SK-N-SH treated with all-trans-retinoic acid at 6 μM for 48 hours (cell line): ENCODE measurements at regions not wholly inside any gene's neighbourhood (a gene's known extent, or its start where the extent isn't known, plus 50 kb on each side); places are given as distances from the start of the nearest gene placed in this dataset.
A peak's percentile ranks its signal among the peaks of the same experiment; 100 is the strongest.

Experiments
- ATAC-seq: fragments of 200-7000 bp; cut with Tn5 transposase; 3 replicates; pipeline ENCODE4 v1.9.1; 2020; ENCODE audit warnings: mild to moderate bottlenecking, moderate library complexity
- BACH2 ChIP-seq: fragments of 250-450 bp; sonication (Bioruptor Pico); IDR thresholded peaks from 2 replicates; pipeline ENCODE4 v1.9.0; 2021; ENCODE audit warnings: mild to moderate bottlenecking, borderline replicate concordance
- CREB5 ChIP-seq: fragments of 250-450 bp; sonication (Bioruptor Pico); IDR thresholded peaks from 2 replicates; pipeline ENCODE4 v1.5.1; 2020; ENCODE audit warnings: low read depth, mild to moderate bottlenecking, moderate library complexity
- CSDC2 ChIP-seq: fragments of 250-450 bp; sonication (Bioruptor Pico); IDR thresholded peaks from 2 replicates; pipeline ENCODE4 v1.5.0; 2020; ENCODE audit warnings: mild to moderate bottlenecking, moderate library complexity
- ESRRG ChIP-seq: fragments of 250-450 bp; sonication (Bioruptor Pico); IDR thresholded peaks from 2 replicates; pipeline ENCODE4 v1.6.1; 2021; ENCODE audit warnings: mild to moderate bottlenecking
- GLIS3 ChIP-seq: fragments of 250-450 bp; sonication (Bioruptor Pico); IDR thresholded peaks from 2 replicates; pipeline ENCODE4 v1.5.0; 2020; ENCODE audit warnings: mild to moderate bottlenecking, moderate library complexity
- ISL1 ChIP-seq: fragments of 250-450 bp; sonication (Bioruptor Pico); IDR thresholded peaks from 2 replicates; pipeline ENCODE4 v2.1.2; 2022; ENCODE audit warnings: mild to moderate bottlenecking, moderate library complexity
- OSR1 ChIP-seq: fragments of 250-450 bp; sonication (Bioruptor Pico); IDR thresholded peaks from 2 replicates; pipeline ENCODE4 v1.8.0; 2022; ENCODE audit warnings: moderate library complexity, mild to moderate bottlenecking, inconsistent platforms
- RARB ChIP-seq: fragments of 250-450 bp; sonication (Bioruptor Pico); IDR thresholded peaks from 2 replicates; pipeline ENCODE4 v1.8.0; 2021; ENCODE audit warnings: mild to moderate bottlenecking, moderate library complexity
- SNAI2 ChIP-seq: fragments of 250-450 bp; sonication (Bioruptor Pico); IDR thresholded peaks from 2 replicates; pipeline ENCODE4 v1.5.0; 2020; ENCODE audit warnings: mild to moderate bottlenecking, moderate library complexity
- TCF4 ChIP-seq: fragments of 250-450 bp; sonication (Bioruptor Pico); IDR thresholded peaks from 2 replicates; pipeline ENCODE4 v1.8.0; 2021; ENCODE audit warnings: mild to moderate bottlenecking, moderate library complexity, borderline replicate concordance
- TOX ChIP-seq: fragments of 250-450 bp; sonication (Bioruptor Pico); IDR thresholded peaks from 2 replicates; pipeline ENCODE4 v1.8.0; 2021; ENCODE audit warnings: mild to moderate bottlenecking, moderate library complexity, borderline replicate concordance
- TSHZ2 ChIP-seq: fragments of 250-450 bp; sonication (Bioruptor Pico); IDR thresholded peaks from 2 replicates; pipeline ENCODE4 v1.5.0; 2020; ENCODE audit warnings: mild to moderate bottlenecking, moderate library complexity
- ZFP3 ChIP-seq: fragments of 250-450 bp; sonication (Bioruptor Pico); IDR thresholded peaks from 2 replicates; pipeline ENCODE4 v1.5.0; 2020; ENCODE audit warnings: mild to moderate bottlenecking, moderate library complexity
- ZFP30 ChIP-seq: fragments of 450-650 bp; formaldehyde crosslinking; IDR thresholded peaks from 2 replicates; pipeline ENCODE4 v1.5.0; 2022; ENCODE audit warnings: mild to moderate bottlenecking, moderate library complexity
- ZNF565 ChIP-seq: fragments of 450-650 bp; formaldehyde crosslinking; conservative IDR thresholded peaks from 2 replicates; pipeline ENCODE4 v1.5.0; 2020; ENCODE audit warnings: low read depth, mild to moderate bottlenecking, moderate library complexity
- ZNF70 ChIP-seq: fragments of 450-650 bp; formaldehyde crosslinking; IDR thresholded peaks from 2 replicates; pipeline ENCODE4 v1.5.0; 2020; ENCODE audit warnings: mild to moderate bottlenecking, moderate library complexity
- ZNF8 ChIP-seq: fragments of 450-650 bp; formaldehyde crosslinking; IDR thresholded peaks from 2 replicates; pipeline ENCODE4 v1.5.0; 2020; ENCODE audit warnings: mild to moderate bottlenecking, moderate library complexity
- TF ChIP-seq, protein P1 (sequence below): fragments of 250-450 bp; sonication (Bioruptor Pico); IDR thresholded peaks from 2 replicates; pipeline ENCODE4 v1.8.0; 2021; ENCODE audit warnings: low read depth, mild to moderate bottlenecking, moderate library complexity, borderline replicate concordance
- TF ChIP-seq, protein P2 (sequence below): fragments of 250-450 bp; sonication (Bioruptor Pico); IDR thresholded peaks from 2 replicates; pipeline ENCODE4 v1.8.0; 2020; ENCODE audit warnings: mild to moderate bottlenecking, moderate library complexity, borderline replicate concordance

DNA sequence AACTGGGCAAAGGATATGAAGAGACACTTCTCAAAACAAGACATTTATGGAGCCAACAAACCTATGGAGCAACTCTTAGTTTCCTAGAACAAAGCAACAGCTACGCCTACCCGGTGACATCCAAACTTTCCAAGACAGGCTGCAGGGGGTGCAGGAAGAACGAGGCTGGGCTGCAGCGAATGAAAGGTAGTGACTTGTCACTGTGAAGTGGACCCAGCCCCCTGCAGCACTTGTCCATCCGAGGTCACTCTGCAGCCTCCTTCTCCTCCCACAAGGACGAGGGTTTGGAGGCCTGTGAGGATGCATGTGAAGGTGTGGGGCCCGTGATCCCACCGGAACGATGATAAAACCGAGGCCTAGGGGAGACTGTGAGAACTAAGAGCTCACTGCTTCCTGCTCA lies 192.6 kb upstream of the RPL38 start:
- no peak for TF ChIP-seq ZNF565 (CRISPR knock-in tag)
- no peak for TF ChIP-seq OSR1 (CRISPR knock-in tag)
- TF ChIP-seq CREB5 (CRISPR knock-in tag) = no peak
- TF ChIP-seq SNAI2 (CRISPR knock-in tag) = no peak
- TF ChIP-seq TOX (CRISPR knock-in tag) = no peak
- TF ChIP-seq RARB (CRISPR knock-in tag) = no peak
- TF ChIP-seq ZFP3 = no peak
- ATAC-seq = no peak

- TF ChIP-seq CSDC2 (CRISPR knock-in tag) (no peak), ZFP3 (no peak), ISL1 (CRISPR knock-in tag) (no peak), CREB5 (CRISPR knock-in tag) (no peak), TSHZ2 (CRISPR knock-in tag) (peak; percentile 59; the same call in 1 of the 2 replicates), ZFP30 (CRISPR knock-in tag) (no peak), BACH2 (CRISPR knock-in tag) (no peak), SNAI2 (CRISPR knock-in tag) (no peak), ZNF70 (no peak), ESRRG (CRISPR knock-in tag) (no peak), RARB (CRISPR knock-in tag) (no peak), TOX (CRISPR knock-in tag) (no peak), TCF4 (CRISPR knock-in tag) (peak; percentile 84), OSR1 (CRISPR knock-in tag) (no peak), ZNF8 (CRISPR knock-in tag) (no peak)
- TF ChIP-seq, protein P1, sequence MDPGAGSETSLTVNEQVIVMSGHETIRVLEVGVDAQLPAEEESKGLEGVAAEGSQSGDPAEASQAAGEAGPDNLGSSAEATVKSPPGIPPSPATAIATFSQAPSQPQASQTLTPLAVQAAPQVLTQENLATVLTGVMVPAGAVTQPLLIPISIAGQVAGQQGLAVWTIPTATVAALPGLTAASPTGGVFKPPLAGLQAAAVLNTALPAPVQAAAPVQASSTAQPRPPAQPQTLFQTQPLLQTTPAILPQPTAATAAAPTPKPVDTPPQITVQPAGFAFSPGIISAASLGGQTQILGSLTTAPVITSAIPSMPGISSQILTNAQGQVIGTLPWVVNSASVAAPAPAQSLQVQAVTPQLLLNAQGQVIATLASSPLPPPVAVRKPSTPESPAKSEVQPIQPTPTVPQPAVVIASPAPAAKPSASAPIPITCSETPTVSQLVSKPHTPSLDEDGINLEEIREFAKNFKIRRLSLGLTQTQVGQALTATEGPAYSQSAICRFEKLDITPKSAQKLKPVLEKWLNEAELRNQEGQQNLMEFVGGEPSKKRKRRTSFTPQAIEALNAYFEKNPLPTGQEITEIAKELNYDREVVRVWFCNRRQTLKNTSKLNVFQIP (CRISPR knock-in tag) = no peak
Observed at GRCh38 chr17:74011966-74012365, 191.5 kb upstream of the RPL38 start.

GRCh38 chr17:74012465-74012864 lies 191.0 kb upstream of the RPL38 start:
- TF ChIP-seq GLIS3 (CRISPR knock-in tag) (no peak), TOX (CRISPR knock-in tag) (no peak), BACH2 (CRISPR knock-in tag) (no peak), SNAI2 (CRISPR knock-in tag) (no peak), ISL1 (CRISPR knock-in tag) (no peak)
- TF ChIP-seq, protein P1 (CRISPR knock-in tag) = no peak
- TF ChIP-seq, protein P2, sequence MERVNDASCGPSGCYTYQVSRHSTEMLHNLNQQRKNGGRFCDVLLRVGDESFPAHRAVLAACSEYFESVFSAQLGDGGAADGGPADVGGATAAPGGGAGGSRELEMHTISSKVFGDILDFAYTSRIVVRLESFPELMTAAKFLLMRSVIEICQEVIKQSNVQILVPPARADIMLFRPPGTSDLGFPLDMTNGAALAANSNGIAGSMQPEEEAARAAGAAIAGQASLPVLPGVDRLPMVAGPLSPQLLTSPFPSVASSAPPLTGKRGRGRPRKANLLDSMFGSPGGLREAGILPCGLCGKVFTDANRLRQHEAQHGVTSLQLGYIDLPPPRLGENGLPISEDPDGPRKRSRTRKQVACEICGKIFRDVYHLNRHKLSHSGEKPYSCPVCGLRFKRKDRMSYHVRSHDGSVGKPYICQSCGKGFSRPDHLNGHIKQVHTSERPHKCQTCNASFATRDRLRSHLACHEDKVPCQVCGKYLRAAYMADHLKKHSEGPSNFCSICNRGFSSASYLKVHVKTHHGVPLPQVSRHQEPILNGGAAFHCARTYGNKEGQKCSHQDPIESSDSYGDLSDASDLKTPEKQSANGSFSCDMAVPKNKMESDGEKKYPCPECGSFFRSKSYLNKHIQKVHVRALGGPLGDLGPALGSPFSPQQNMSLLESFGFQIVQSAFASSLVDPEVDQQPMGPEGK (CRISPR knock-in tag) = no peak
- ATAC-seq = no peak

More at GRCh38 chr17:74011966-74012365, 191.5 kb upstream of the RPL38 start:
- no peak; the same call in 2 of the 3 replicates for ATAC-seq
